ENCODE measurements at regions not wholly inside any gene's neighbourhood (a gene's known extent, or its start where the extent isn't known, plus 50 kb on each side); places are given as distances from the start of the nearest gene placed in this dataset.
"Not testable (repeated sequence)": the region's sequence is repeated elsewhere in the genome, so short reads cannot be mapped to it uniquely, and the experiment has no call there.

DNA sequence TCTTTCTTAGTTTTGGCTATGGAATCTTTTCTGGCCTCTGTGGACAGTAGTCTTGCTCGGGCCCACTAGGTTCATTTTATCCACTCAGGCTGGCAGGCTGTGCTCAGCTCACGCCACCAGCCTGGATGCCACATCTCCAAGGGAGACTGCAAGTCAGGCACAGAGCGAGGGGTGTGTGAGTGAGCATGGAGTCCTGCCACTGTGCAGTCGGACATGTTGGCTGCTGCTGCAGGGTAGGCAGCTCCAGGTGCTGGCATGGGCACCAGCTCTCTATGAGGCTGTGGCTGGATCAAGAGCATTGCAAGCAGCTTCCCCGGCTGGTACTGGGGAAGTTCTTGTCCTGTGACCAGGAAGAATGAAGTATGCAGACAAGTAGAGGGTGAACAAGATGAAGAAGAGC lies 158.9 kb downstream of the PCTP start:
- no peak for DNase-seq

- DNase-seq: no peak
These were observed 160.3 kb downstream of the PCTP start for GRCh38 chr17:55911186-55911585.

- no peak for DNase-seq
These were observed 174.6 kb downstream of the PCTP start for GRCh38 chr17:55925440-55925839.

GRCh38 chr17:55926276-55926990 lies 175.6 kb downstream of the PCTP start:
- no peak for DNase-seq

GRCh38 chr17:55930291-55930809 lies 179.5 kb downstream of the PCTP start:
- no peak for DNase-seq

DNA sequence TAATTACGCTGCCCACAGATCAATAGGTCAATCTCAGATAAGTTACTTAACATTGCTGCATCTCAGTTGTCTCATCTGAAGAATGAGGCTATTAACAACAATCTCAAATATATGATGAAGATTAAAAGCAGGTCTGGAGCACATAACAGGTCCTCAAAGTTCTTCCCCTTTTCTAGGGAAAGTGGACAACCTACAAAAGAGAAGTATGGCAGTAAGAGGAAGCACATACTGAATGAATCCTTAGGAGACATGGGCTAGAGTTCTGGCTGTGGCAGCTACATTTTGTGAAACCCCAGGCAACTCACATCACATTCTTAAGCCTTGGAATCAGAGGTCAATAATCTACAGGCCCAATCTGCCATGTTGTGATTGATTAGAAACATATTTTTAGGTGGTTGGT lies 180.6 kb downstream of the PCTP start:
- no peak for DNase-seq

- no peak for DNase-seq
These were observed 182.1 kb downstream of the PCTP start for GRCh38 chr17:55932973-55933372.

- not testable (repeated sequence) for DNase-seq
These were observed 188.4 kb downstream of the PCTP start for GRCh38 chr17:55939181-55939810.

DNA sequence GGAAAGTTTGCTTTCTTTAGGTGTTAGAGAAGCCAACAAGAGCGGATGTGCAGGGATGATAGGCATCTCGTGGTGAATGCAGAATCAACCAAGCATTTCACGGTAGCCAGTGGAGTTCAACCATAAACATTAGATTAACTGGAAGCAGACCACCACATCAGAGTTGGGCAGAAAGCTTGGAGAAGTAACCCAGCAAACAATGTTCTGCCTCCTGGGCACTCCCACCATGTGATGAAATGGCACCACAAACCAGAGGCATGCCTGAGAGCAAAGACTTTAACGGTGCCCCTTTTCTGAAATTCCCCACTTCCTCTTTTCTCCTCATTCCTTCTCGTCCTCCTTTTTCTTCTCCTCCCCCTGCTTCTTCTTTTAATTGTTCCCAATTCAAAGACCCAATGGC lies 193.5 kb upstream of the ANKFN1 start:
- DNase-seq: no peak

DNA sequence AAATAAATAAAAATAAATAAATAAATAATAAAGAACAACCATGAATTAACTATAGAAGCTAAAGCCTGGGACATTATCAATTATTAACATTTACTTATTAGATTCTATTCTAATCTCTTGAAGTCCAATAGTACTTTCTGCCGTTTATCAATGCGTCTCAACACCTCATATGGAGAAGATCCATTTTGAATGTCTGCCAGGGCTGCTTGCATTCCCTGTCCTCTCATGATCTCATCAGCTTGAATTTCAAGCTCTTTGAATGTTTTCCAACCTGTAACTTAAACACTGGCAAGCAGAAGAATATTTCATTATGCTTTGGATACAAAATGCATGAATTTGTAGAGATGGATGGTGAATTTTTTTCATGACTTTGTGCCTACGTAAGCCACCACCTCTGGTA lies 191.9 kb upstream of the ANKFN1 start:
- no peak for DNase-seq

DNA sequence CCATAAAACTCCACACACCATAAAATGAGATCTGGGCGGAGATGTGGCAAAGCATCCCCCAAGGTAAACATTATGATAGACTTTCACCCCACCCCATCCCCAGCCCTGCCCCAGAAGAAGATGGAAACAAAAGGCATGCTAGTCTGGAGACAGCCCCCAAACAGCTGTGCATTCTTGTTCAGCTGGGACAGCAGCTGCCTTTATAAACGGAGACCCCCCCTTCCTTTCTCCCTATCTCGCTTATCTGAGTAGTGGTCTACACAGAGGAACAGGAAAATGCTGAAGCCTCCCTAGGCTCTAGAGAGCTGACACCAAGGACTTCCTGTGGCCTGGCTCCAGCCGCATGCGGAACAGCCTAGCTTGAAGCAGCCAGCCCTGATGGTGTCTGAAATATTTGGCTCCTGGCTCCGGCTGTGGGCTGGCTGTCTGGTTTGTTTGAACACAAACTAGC lies 190.3 kb upstream of the ANKFN1 start:
- no peak for DNase-seq

GRCh38 chr17:55964191-55964590 lies 189.1 kb upstream of the ANKFN1 start:
- DNase-seq: no peak

GRCh38 chr17:55965051-55965450 lies 188.2 kb upstream of the ANKFN1 start:
- DNase-seq: no peak

DNA sequence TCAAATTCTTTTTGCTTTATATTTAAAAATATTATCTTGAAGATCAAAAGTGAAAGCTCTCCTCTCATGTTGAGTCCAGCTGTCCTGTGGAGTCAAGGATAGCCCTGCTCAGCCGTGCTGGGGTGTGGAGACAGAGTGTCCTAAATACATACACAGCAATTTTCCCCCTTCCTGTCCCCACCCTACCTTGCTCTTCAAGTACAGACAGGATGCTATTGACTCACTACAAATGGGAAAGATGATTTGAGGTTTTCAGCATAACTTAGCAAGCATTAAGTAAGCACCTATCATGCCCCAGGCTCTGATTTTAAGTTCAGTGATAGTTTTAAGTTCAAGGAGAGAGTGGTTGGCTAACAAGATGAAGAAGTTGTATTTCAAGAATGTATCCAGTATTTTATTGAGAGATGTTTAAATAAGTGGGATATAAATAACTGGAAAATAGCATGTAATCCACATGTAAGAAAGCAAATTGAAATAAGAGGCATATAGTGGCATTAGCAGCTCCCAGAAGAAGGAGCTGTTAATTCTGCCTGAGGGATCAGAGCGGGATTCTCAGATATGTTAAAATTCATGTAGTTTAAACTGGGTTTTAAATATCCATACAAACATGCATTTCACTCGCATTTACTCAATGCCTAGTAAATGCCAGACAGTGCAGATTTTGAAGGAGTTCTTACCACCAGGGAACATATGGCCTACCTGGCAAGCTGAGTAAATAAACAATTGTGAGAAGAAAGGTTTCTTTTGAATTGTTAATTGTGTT lies 183.5 kb upstream of the ANKFN1 start:
- no peak for DNase-seq

DNA sequence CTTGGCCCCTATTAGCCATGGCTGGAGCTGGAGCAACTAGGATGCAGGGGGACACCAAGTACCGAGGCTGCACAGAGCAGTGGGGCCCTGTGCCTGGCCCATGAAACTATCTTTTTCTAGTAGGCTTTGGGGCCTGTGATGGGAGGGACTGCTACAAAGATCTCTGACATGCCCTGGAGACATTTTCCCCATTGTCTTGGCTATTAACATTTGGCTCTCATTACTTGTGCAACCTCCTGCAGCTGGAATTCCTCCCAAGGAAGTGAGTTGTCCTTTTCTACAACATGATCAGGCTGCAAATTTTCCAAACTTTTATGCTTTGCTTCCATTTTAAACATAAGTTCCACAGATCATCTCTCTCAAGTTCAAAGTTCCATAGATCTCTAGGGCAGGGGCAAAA lies 174.7 kb upstream of the ANKFN1 start:
- DNase-seq: no peak

DNA sequence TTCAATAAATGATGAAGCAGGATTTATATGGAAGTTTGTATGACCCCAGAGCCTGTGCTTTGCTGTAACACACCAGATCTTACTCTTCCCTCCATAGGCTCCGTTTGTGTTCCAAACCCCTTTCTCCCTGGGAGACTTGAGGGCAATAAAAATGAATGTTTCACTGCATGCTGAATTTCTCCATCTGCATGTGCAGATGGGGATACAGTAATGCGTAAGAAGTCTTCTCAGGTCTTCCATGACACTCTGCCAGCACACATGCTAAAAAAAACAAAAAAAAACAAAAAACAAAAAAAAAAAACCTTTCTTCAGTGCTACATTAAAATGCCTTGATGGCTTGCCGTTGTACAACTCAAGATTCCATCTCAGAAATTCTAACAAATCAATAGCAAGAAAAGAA lies 170.2 kb upstream of the ANKFN1 start:
- DNase-seq: no peak

DNA sequence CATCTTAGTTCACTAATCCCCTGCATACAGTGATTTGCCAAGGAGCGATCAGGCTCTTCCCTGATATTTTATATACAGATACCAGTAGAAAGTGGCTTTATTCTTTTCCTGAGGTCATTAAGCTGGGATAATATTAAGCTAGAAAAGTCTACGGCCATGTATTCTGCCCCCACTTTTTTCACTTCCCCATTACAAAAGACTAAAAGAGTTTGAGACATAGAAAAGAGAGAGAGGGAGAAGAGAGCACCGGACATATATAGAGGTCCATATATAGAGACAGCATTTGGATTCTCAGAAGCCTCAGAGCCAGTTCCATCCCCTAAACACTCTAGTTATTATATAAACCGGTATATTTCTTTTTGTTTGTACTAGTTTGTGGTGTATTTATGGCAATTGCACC lies 166.5 kb upstream of the ANKFN1 start:
- no peak for DNase-seq

DNA sequence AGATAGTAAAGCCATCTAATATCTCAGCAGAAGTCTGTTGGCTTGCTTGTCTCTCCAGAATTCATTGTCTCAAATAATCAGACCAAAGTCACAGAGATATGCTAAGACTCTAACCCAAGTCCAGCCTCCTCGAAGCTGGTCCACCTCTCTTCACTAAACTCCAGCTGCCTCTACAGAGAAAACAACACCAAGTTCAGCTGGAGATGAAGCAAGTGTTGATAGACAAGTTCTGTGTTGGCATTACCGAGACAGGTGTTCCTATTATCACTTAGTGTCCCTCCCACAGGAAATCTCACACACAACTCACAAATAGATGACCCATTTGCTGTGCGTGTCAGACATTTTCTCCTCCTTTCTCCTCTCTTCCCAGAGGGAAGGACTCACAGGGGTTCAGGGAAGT lies 164.4 kb upstream of the ANKFN1 start:
- DNase-seq: no peak

DNA sequence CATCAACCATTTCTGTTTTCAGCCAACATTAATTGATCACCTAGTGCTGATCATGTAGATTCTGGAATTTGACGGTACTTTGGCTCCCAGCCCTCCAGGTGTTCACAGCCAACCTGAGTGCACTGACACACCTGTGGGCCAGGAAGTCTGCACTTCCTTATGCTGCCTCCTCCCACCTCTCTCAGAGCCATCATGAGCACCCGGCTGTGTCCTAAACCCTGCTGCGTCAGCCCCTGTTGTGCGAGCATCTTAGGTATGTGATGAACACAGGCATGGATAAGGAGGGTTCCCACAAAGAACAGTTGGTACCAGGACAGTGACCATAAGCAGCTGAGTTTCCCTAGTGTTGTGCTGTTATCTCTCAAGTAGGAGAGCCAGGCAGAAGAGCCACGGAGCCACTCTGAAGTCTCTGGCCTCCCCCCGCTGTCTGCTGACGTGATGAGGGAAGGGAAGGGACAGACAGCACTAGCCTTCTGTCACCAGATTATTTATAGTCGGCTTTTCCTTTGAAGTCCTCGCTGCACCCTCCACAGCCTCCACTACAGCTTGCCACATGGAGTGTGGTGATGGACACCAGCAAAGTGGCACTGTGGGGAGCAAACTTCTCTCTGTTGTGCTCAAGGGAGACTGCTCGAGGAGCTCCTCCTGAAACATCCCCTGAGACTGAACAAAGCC lies 162.8 kb upstream of the ANKFN1 start:
- DNase-seq: peak; percentile 21

- DNase-seq: no peak
These were observed 156.4 kb upstream of the ANKFN1 start for GRCh38 chr17:55996826-55997225.

- DNase-seq: no peak
These were observed 152.9 kb upstream of the ANKFN1 start for GRCh38 chr17:56000411-56000810.

GRCh38 chr17:56002656-56003055 lies 150.6 kb upstream of the ANKFN1 start:
- not testable (repeated sequence) for DNase-seq

Data from right kidney (tissue), 1 donor.